Kidney epithelial cell (primary cell): ENCODE measurements at regions not wholly inside any gene's neighbourhood (a gene's known extent, or its start where the extent isn't known, plus 50 kb on each side); places are given as distances from the start of the nearest gene placed in this dataset.

Source experiments
- DNase-seq: peaks from one replicate; pipeline ENCODE4 v3.0.0-alpha.2; 2010; ENCODE audit warnings: low read depth
- H3K27me3 ChIP-seq: 2 replicates; pipeline ENCODE4 v1.6.0; 2011; ENCODE audit warnings: low read length; ENCODE audit not compliant: control insufficient read depth, insufficient read depth
- H3K36me3 ChIP-seq: 2 replicates; pipeline ENCODE4 v1.5.1; 2011; ENCODE audit warnings: low read length; ENCODE audit not compliant: control insufficient read depth, insufficient read depth
- H3K4me3 ChIP-seq: 2 replicates; pipeline ENCODE4 v1.5.1; 2011; ENCODE audit warnings: low read depth, mild to moderate bottlenecking, control low read depth, low read length
- CTCF ChIP-seq: IDR thresholded peaks from 2 replicates; pipeline ENCODE4 v1.5.1; 2011; ENCODE audit warnings: mild to moderate bottlenecking, moderate library complexity, low read length, control low read depth, inconsistent platforms; ENCODE audit not compliant: insufficient read depth, poor library complexity, severe bottlenecking

DNA sequence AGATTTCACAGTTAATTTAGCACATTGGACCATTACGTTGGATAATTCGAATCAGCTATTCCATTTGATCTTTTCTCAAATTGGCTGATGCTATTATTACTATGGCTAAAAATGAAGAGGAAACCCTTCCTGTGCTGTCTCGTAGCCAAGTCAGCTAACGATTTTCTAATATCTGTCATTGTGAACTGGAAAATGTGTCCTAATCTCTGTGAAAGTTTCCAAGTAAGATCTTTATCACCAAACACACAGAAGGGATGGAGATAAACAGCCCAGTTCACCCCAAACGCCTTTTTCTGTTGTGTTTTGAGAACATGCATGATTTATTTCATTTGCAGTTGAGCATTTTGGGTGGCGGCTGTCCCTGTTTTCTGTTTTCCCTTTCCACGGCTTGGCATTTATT is 312.8 kb downstream of the FOXL1 start:
- Histone ChIP-seq H3K4me3 (no peak overlapping the region), H3K36me3 (no peaks in the 10 kb centered on the region), H3K27me3 (no peaks in the 10 kb centered on the region)
- TF ChIP-seq CTCF, result no peak
- DNase-seq, result no peak

- no peaks in the 10 kb centered on the region for H3K27me3 ChIP-seq
- TF ChIP-seq CTCF, result no peak
- DNase-seq, result no peak
- H3K4me3 ChIP-seq, result no peak overlapping the region
- H3K36me3 ChIP-seq, result no peaks in the 10 kb centered on the region
Observed at GRCh38 chr16:86891631-86892030, 313.3 kb downstream of the FOXL1 start.

GRCh38 chr16:86892509-86892908 is 314.2 kb downstream of the FOXL1 start:
- TF ChIP-seq CTCF, result no peak
- H3K36me3 ChIP-seq, result no peaks in the 10 kb centered on the region
- no peaks in the 10 kb centered on the region for H3K27me3 ChIP-seq
- no peak overlapping the region for H3K4me3 ChIP-seq
- no peak for DNase-seq

- DNase-seq, result no peak
- TF ChIP-seq CTCF, result no peak
- H3K27me3 ChIP-seq, result no peaks in the 10 kb centered on the region
- no peak overlapping the region for H3K4me3 ChIP-seq
- no peaks in the 10 kb centered on the region for H3K36me3 ChIP-seq
Observed at GRCh38 chr16:86893506-86893905, 315.2 kb downstream of the FOXL1 start.

GRCh38 chr16:86894029-86894567 is 315.7 kb downstream of the FOXL1 start:
- TF ChIP-seq CTCF, result no peak

GRCh38 chr16:86894925-86895324 is 316.6 kb downstream of the FOXL1 start:
- Histone ChIP-seq H3K4me3 (no peak overlapping the region), H3K27me3 (no peaks in the 10 kb centered on the region), H3K36me3 (no peaks in the 10 kb centered on the region)
- TF ChIP-seq CTCF, result no peak
- DNase-seq, result no peak

More at GRCh38 chr16:86894029-86894567, 315.7 kb downstream of the FOXL1 start:
- no peaks in the 10 kb centered on the region for H3K27me3 ChIP-seq
- H3K4me3 ChIP-seq, result no peak overlapping the region
- H3K36me3 ChIP-seq, result no peaks in the 10 kb centered on the region
- no peak for DNase-seq
